ENCODE measurements at regions not wholly inside any gene's neighbourhood (a gene's known extent, or its start where the extent isn't known, plus 50 kb on each side); places are given as distances from the start of the nearest gene placed in this dataset.

GRCh38 chr15:25090073-25090733 lies 135.4 kb downstream of the SNRPN start:
- Histone ChIP-seq H3K79me2 (ENCODE audit: control insufficient read depth, insufficient read depth, low read length) (no peaks in the 10 kb centered on the region), H3K4me3 (ENCODE audit: control extremely low read depth in 1 of 5, extremely low read depth in 1 of 5, insufficient read depth in 1 of 5, low read depth in 2 of 5, low read length in 4 of 5) (no peak overlapping the region), H3K4me2 (replicated peaks; ENCODE audit: low read depth, low read length, poor library complexity, severe bottlenecking) (no peak overlapping the region), H3K27me3 (replicated peaks in 1 of 4; ENCODE audit: control extremely low read depth in 1 of 4, control insufficient read depth in 3 of 4, insufficient read depth in 4 of 4, low read length in 3 of 4) (no peaks in the 10 kb centered on the region), H3K36me3 (replicated peaks in 1 of 2; ENCODE audit: control extremely low read depth in 1 of 2, control insufficient read depth in 1 of 2, extremely low read depth in 1 of 2, insufficient read depth in 2 of 2, low read length in 1 of 2) (peaks cover 0 to 75% of the 10 kb centered on the region in 2 experiments), H2AFZ (ENCODE audit: insufficient read depth, low read depth, low read length, poor library complexity, severe bottlenecking) (no peak overlapping the region), H3K9me3 (ENCODE audit: control extremely low read depth in 1 of 3, control insufficient read depth in 2 of 3, insufficient read depth in 1 of 3, low read length in 2 of 3) (peaks cover 0 to 85% (median 75%) of the 10 kb centered on the region in 3 donors), H3K27ac (ENCODE audit: low read length in 2 of 2) (no peak overlapping the region), H3K9ac (ENCODE audit: low read length) (no peak overlapping the region), H3K4me1 (ENCODE audit: control insufficient read depth in 2 of 2, insufficient read depth in 2 of 2, low read length in 2 of 2) (no peaks in the 10 kb centered on the region), H4K20me1 (ENCODE audit: control insufficient read depth, insufficient read depth, low read length, poor library complexity, severe bottlenecking) (no peaks in the 10 kb centered on the region)
- Mint-ChIP-seq H3K4me1 (no peaks in the 10 kb centered on the region), H3K27ac (no peak overlapping the region), H3K9me3 (ENCODE audit: insufficient read depth) (peaks cover 48% of the 10 kb centered on the region), H3K27me3 (no peaks in the 10 kb centered on the region), H3K4me3 (no peak overlapping the region)
- WGBS (ENCODE audit: insufficient coverage) = 86% methylated on average over 8 of the region's 8 CpGs
- DNase-seq = no peak
- TF ChIP-seq, protein P1, sequence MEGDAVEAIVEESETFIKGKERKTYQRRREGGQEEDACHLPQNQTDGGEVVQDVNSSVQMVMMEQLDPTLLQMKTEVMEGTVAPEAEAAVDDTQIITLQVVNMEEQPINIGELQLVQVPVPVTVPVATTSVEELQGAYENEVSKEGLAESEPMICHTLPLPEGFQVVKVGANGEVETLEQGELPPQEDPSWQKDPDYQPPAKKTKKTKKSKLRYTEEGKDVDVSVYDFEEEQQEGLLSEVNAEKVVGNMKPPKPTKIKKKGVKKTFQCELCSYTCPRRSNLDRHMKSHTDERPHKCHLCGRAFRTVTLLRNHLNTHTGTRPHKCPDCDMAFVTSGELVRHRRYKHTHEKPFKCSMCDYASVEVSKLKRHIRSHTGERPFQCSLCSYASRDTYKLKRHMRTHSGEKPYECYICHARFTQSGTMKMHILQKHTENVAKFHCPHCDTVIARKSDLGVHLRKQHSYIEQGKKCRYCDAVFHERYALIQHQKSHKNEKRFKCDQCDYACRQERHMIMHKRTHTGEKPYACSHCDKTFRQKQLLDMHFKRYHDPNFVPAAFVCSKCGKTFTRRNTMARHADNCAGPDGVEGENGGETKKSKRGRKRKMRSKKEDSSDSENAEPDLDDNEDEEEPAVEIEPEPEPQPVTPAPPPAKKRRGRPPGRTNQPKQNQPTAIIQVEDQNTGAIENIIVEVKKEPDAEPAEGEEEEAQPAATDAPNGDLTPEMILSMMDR (IDR thresholded peaks at IDR 0.05) = no peak
- TF ChIP-seq EZH2 (IDR thresholded peaks at IDR 0.05; ENCODE audit: borderline replicate concordance, insufficient read depth, low read depth, low read length, poor library complexity, severe bottlenecking) = no peak
- POLR2A ChIA-PET = no interaction called here
- no peak for ATAC-seq (ENCODE audit: low read depth)
- CTCF ChIA-PET = no interaction called here
- intact Hi-C loops (cut with micrococcal nuclease) = no loop called here

- ATAC-seq (ENCODE audit: low read depth) (no peak), DNase-seq (no peak)
- Histone ChIP-seq H3K36me3 (replicated peaks in 1 of 2; ENCODE audit: control extremely low read depth in 1 of 2, control insufficient read depth in 1 of 2, extremely low read depth in 1 of 2, insufficient read depth in 2 of 2, low read length in 1 of 2) (peaks cover 0 to 74% of the 10 kb centered on the region in 2 experiments), H3K4me3 (ENCODE audit: control extremely low read depth in 1 of 5, extremely low read depth in 1 of 5, insufficient read depth in 1 of 5, low read depth in 2 of 5, low read length in 4 of 5) (no peak overlapping the region), H3K9ac (ENCODE audit: low read length) (no peak overlapping the region), H3K27ac (ENCODE audit: low read length in 2 of 2) (no peak overlapping the region), H2AFZ (ENCODE audit: insufficient read depth, low read depth, low read length, poor library complexity, severe bottlenecking) (no peak overlapping the region), H3K9me3 (ENCODE audit: control extremely low read depth in 1 of 3, control insufficient read depth in 2 of 3, insufficient read depth in 1 of 3, low read length in 2 of 3) (peaks cover 0 to 78% (median 66%) of the 10 kb centered on the region in 3 donors), H3K27me3 (replicated peaks in 1 of 4; ENCODE audit: control extremely low read depth in 1 of 4, control insufficient read depth in 3 of 4, insufficient read depth in 4 of 4, low read length in 3 of 4) (no peaks in the 10 kb centered on the region), H3K4me1 (ENCODE audit: control insufficient read depth in 2 of 2, insufficient read depth in 2 of 2, low read length in 2 of 2) (no peaks in the 10 kb centered on the region), H3K4me2 (replicated peaks; ENCODE audit: low read depth, low read length, poor library complexity, severe bottlenecking) (no peak overlapping the region), H4K20me1 (ENCODE audit: control insufficient read depth, insufficient read depth, low read length, poor library complexity, severe bottlenecking) (no peaks in the 10 kb centered on the region), H3K79me2 (ENCODE audit: control insufficient read depth, insufficient read depth, low read length) (no peaks in the 10 kb centered on the region)
- H3K9me3 Mint-ChIP-seq (ENCODE audit: insufficient read depth) = peaks cover 48% of the 10 kb centered on the region
- ChIA-PET POLR2A (no interaction called here), CTCF (no interaction called here)
- no peaks in the 10 kb centered on the region for H3K4me1 Mint-ChIP-seq
- no peak for TF ChIP-seq EZH2 (IDR thresholded peaks at IDR 0.05; ENCODE audit: borderline replicate concordance, insufficient read depth, low read depth, low read length, poor library complexity, severe bottlenecking)
- TF ChIP-seq, protein P1 (IDR thresholded peaks at IDR 0.05) = no peak
- intact Hi-C loops (cut with micrococcal nuclease) = no loop called here
- WGBS (ENCODE audit: insufficient coverage) = 87% methylated on average over 9 of the region's 12 CpGs
- no peak overlapping the region for H3K27ac Mint-ChIP-seq
- H3K27me3 Mint-ChIP-seq = no peaks in the 10 kb centered on the region
- H3K4me3 Mint-ChIP-seq = no peak overlapping the region
These were observed 136.8 kb downstream of the SNRPN start for GRCh38 chr15:25091421-25092158.
